ENCODE measurements at regions not wholly inside any gene's neighbourhood (a gene's known extent, or its start where the extent isn't known, plus 50 kb on each side); places are given as distances from the start of the nearest gene placed in this dataset.

GRCh38 chr2:125857971-125858794 lies 797.8 kb upstream of the GYPC start:
- TF ChIP-seq EP300 (IDR thresholded peaks at IDR 0.05) (no peak), POLR2A (IDR thresholded peaks at IDR 0.05) (no peak)
